WTC11 (cell line): ENCODE measurements at regions not wholly inside any gene's neighbourhood (a gene's known extent, or its start where the extent isn't known, plus 50 kb on each side); places are given as distances from the start of the nearest gene placed in this dataset.

Source experiments
- ATAC-seq: fragments of 200-7000 bp; cut with Tn5 transposase; 2 replicates; pipeline ENCODE4 v1.10.0; 2021; ENCODE audit warnings: mild to moderate bottlenecking, moderate library complexity
- CTCF ChIA-PET: fragments of 300-600 bp; sonication (Branson Sonifier 250); formaldehyde crosslinking; loops from one replicate; lab custom pipeline; 2021; ENCODE audit warnings: antibody characterized with exemption; lab: Charles Lee
- POLR2A ChIA-PET: fragments of 350-600 bp; sonication (Branson Sonifier 250); formaldehyde crosslinking; loops from one replicate; lab custom pipeline; 2021; ENCODE audit warnings: antibody characterized with exemption; lab: Charles Lee
- DNase-seq: peaks from one replicate; pipeline ENCODE4 v3.0.0; 2021; ENCODE audit warnings: low spot score
- H3K27ac Mint-ChIP-seq: 2 replicates; pipeline ENCODE4 v1.8.0; 2021; ENCODE audit warnings: mixed read lengths
- H3K27me3 Mint-ChIP-seq: 2 replicates; pipeline ENCODE4 v1.8.0; 2021; ENCODE audit warnings: low read depth, mild to moderate bottlenecking, moderate library complexity, mixed read lengths
- H3K36me3 Mint-ChIP-seq: 2 replicates; pipeline ENCODE4 v1.8.0; 2021; ENCODE audit warnings: mixed read lengths
- H3K4me1 Mint-ChIP-seq: 2 replicates; pipeline ENCODE4 v1.8.0; 2022; ENCODE audit warnings: mixed read lengths
- H3K4me3 Mint-ChIP-seq: 2 replicates; pipeline ENCODE4 v1.8.0; 2021; ENCODE audit warnings: mild to moderate bottlenecking, moderate library complexity, mixed read lengths
- H3K9me3 Mint-ChIP-seq: 2 replicates; pipeline ENCODE4 v1.8.0; 2021; ENCODE audit warnings: mixed read lengths
- ATF6 ChIP-seq: sonication (generic); formaldehyde crosslinking; IDR thresholded peaks from 2 replicates; pipeline ENCODE4 v1.8.1; 2023; ENCODE audit warnings: mild to moderate bottlenecking, missing genetic modification reagents
- CDX4 ChIP-seq: fragments of 250-450 bp; sonication (Bioruptor Pico); IDR thresholded peaks from 2 replicates; pipeline ENCODE4 v1.9.0; 2021; ENCODE audit warnings: moderate library complexity, mild to moderate bottlenecking, inconsistent platforms, borderline replicate concordance
- CREM ChIP-seq: sonication (generic); formaldehyde crosslinking; IDR thresholded peaks from 2 replicates; pipeline ENCODE4 v1.8.1; 2022; ENCODE audit warnings: mild to moderate bottlenecking, missing genetic modification reagents, moderate library complexity
- E2F4 ChIP-seq: sonication (generic); formaldehyde crosslinking; IDR thresholded peaks from 2 replicates; pipeline ENCODE4 v1.8.1; 2022; ENCODE audit warnings: low read depth, mild to moderate bottlenecking, moderate library complexity, missing genetic modification reagents, borderline replicate concordance
- HMGXB4 ChIP-seq: sonication (generic); formaldehyde crosslinking; IDR thresholded peaks from 2 replicates; pipeline ENCODE4 v1.8.1; 2023; ENCODE audit warnings: mild to moderate bottlenecking, moderate library complexity, missing genetic modification reagents
- NFE2L1 ChIP-seq: sonication (generic); formaldehyde crosslinking; IDR thresholded peaks from 2 replicates; pipeline ENCODE4 v1.8.1; 2023; ENCODE audit warnings: missing genetic modification reagents
- PREB ChIP-seq: sonication (generic); formaldehyde crosslinking; IDR thresholded peaks from 2 replicates; pipeline ENCODE4 v1.8.1; 2022; ENCODE audit warnings: mild to moderate bottlenecking, missing genetic modification reagents, moderate library complexity, borderline replicate concordance
- TCF7 ChIP-seq: sonication (generic); formaldehyde crosslinking; IDR thresholded peaks from 2 replicates; pipeline ENCODE4 v1.8.0; 2022; ENCODE audit warnings: mild to moderate bottlenecking, low read depth, missing genetic modification reagents, moderate library complexity
- TEAD1 ChIP-seq: sonication (generic); formaldehyde crosslinking; IDR thresholded peaks from 2 replicates; pipeline ENCODE4 v1.8.0; 2022; ENCODE audit warnings: mild to moderate bottlenecking, missing genetic modification reagents
- TEAD4 ChIP-seq: sonication (generic); formaldehyde crosslinking; IDR thresholded peaks from 2 replicates; pipeline ENCODE4 v1.8.0; 2022; ENCODE audit warnings: mild to moderate bottlenecking, missing genetic modification reagents
- USF2 ChIP-seq: sonication (generic); formaldehyde crosslinking; IDR thresholded peaks from 2 replicates; pipeline ENCODE4 v1.8.1; 2023; ENCODE audit warnings: mild to moderate bottlenecking, missing genetic modification reagents, moderate library complexity
- ZBTB21 ChIP-seq: sonication (generic); formaldehyde crosslinking; IDR thresholded peaks from 2 replicates; pipeline ENCODE4 v1.8.1; 2023; ENCODE audit warnings: mild to moderate bottlenecking, missing genetic modification reagents, borderline replicate concordance
- ZMAT4 ChIP-seq: fragments of 250-450 bp; sonication (Bioruptor Pico); IDR thresholded peaks from 2 replicates; pipeline ENCODE4 v1.9.0; 2021; ENCODE audit warnings: mild to moderate bottlenecking
- ZNF138 ChIP-seq: sonication (generic); formaldehyde crosslinking; conservative IDR thresholded peaks from 2 replicates; pipeline ENCODE4 v1.8.1; 2022; ENCODE audit warnings: mild to moderate bottlenecking, moderate library complexity, missing genetic modification reagents
- ZSCAN18 ChIP-seq: fragments of 250-450 bp; sonication (Bioruptor Pico); IDR thresholded peaks from 2 replicates; pipeline ENCODE4 v2.1.2; 2022; ENCODE audit warnings: mild to moderate bottlenecking, moderate library complexity

GRCh38 chr2:53234548-53234903, 533.1 kb upstream of the CHAC2 start:
- Mint-ChIP-seq H3K4me3 (no peak overlapping the region; the same call in 1 of the 2 replicates), H3K27ac (peak overlapping the region; percentile 67), H3K9me3 (no peaks in the 10 kb centered on the region), H3K36me3 (no peaks in the 10 kb centered on the region), H3K4me1 (peaks cover 49% of the 10 kb centered on the region), H3K27me3 (no peaks in the 10 kb centered on the region)
- ChIA-PET CTCF (interaction anchor here (0.9 to 1.0 kb wide), 2 partner anchors 24 to 103 kb away, joined by 3 read pairs; no protein-coding TSS in a partner anchor), POLR2A (no interaction called here)
- DNase-seq (peak; percentile 30), ATAC-seq (peak; percentile 97)
- TF ChIP-seq TEAD1 (0 out of 2 replicates have a peak, but pooled peaks have one; percentile 29), ZMAT4 (CRISPR knock-in tag) (no peak)

GRCh38 chr2:53233759-53234547, 533.7 kb upstream of the CHAC2 start:
- peaks cover 49% of the 10 kb centered on the region for H3K4me1 Mint-ChIP-seq
- DNase-seq = no peak
- no peaks in the 10 kb centered on the region for H3K27me3 Mint-ChIP-seq
- POLR2A ChIA-PET = no interaction called here
- H3K27ac Mint-ChIP-seq = peak overlapping the region; percentile 67
- H3K36me3 Mint-ChIP-seq = no peaks in the 10 kb centered on the region
- TF ChIP-seq ZNF138 (CRISPR knock-in tag) (no peak), E2F4 (CRISPR knock-in tag) (no peak), TCF7 (no peak)
- no peaks in the 10 kb centered on the region for H3K9me3 Mint-ChIP-seq
- H3K4me3 Mint-ChIP-seq = no peak overlapping the region
- CTCF ChIA-PET = interaction anchor here (0.9 to 1.0 kb wide), 2 partner anchors 23 to 104 kb away, joined by 3 read pairs; no protein-coding TSS in a partner anchor
- peak; percentile 58 for ATAC-seq

GRCh38 chr2:53231908-53232307, 535.7 kb upstream of the CHAC2 start:
- Mint-ChIP-seq H3K4me1 (peaks cover 49% of the 10 kb centered on the region), H3K36me3 (no peaks in the 10 kb centered on the region), H3K9me3 (no peaks in the 10 kb centered on the region), H3K4me3 (no peak overlapping the region), H3K27me3 (no peaks in the 10 kb centered on the region), H3K27ac (no peak overlapping the region)
- POLR2A ChIA-PET = no interaction called here
- CTCF ChIA-PET = no interaction called here
- ATAC-seq = no peak
- no peak for DNase-seq
- no peak for TF ChIP-seq TEAD4 (CRISPR knock-in tag)
- TF ChIP-seq CDX4 (CRISPR knock-in tag) = no peak
- no peak for TF ChIP-seq ATF6 (CRISPR knock-in tag)
- TF ChIP-seq ZBTB21 (CRISPR knock-in tag) = no peak
- TF ChIP-seq USF2 (CRISPR knock-in tag) = no peak
- no peak for TF ChIP-seq CREM (CRISPR knock-in tag)
- TF ChIP-seq PREB = no peak
- no peak for TF ChIP-seq HMGXB4 (CRISPR knock-in tag)
- TF ChIP-seq NFE2L1 (CRISPR knock-in tag) = no peak
- no peak for TF ChIP-seq ZSCAN18 (CRISPR knock-in tag)
